22Rv1 (cell line): ENCODE measurements at regions not wholly inside any gene's neighbourhood (a gene's known extent, or its start where the extent isn't known, plus 50 kb on each side); places are given as distances from the start of the nearest gene placed in this dataset.
"Not testable (repeated sequence)": the region's sequence is repeated elsewhere in the genome, so short reads cannot be mapped to it uniquely, and the experiment has no call there.

ENCODE experiments used
- CTCF ChIP-seq: fragments of 450-650 bp; IDR thresholded peaks from 2 replicates; pipeline ENCODE4 v1.5.1; 2017; ENCODE audit warnings: mild to moderate bottlenecking
- ZFX ChIP-seq: fragments of 450-650 bp; IDR thresholded peaks from 2 replicates; pipeline ENCODE4 v1.6.1; 2017; ENCODE audit warnings: antibody characterized with exemption, borderline replicate concordance

- not testable (repeated sequence) for TF ChIP-seq CTCF, ZFX
Observed at GRCh38 chr17:45563283-45563682, 72.8 kb upstream of the PLEKHM1 start.
